Stimulated activated CD4-positive, alpha-beta T cell treated with anti-CD3 and anti-CD28 coated beads, Interleukin-12 subunit alpha, Interleukin-12 subunit beta, amount 100 ng/mL, for 24 hours (primary cell): ENCODE measurements at regions not wholly inside any gene's neighbourhood (a gene's known extent, or its start where the extent isn't known, plus 50 kb on each side); places are given as distances from the start of the nearest gene placed in this dataset.
"Not testable (repeated sequence)": the region's sequence is repeated elsewhere in the genome, so short reads cannot be mapped to it uniquely, and the experiment has no call there.

Experiments
- DNase-seq, 2 experiments: peaks; one replicate each; pipeline ENCODE4 v3.0.0-alpha.2; 2020; ENCODE audit warnings: low read depth in 2 of 2

GRCh38 chr16:8062677-8063076 is 527.6 kb downstream of the TMEM114 start:
- no peak for DNase-seq

- no peak for DNase-seq
Observed at GRCh38 chr16:8055761-8056160, 534.5 kb downstream of the TMEM114 start.

GRCh38 chr16:8053437-8053836 is 536.9 kb downstream of the TMEM114 start:
- DNase-seq, result no peak

GRCh38 chr16:8048433-8048832 is 541.9 kb downstream of the TMEM114 start:
- no peak for DNase-seq

GRCh38 chr16:8047736-8048135 is 542.6 kb downstream of the TMEM114 start:
- no peak for DNase-seq

- no peak for DNase-seq
Observed at GRCh38 chr16:8044796-8045195, 545.5 kb downstream of the TMEM114 start.

- DNase-seq, result no peak
Observed at GRCh38 chr16:8032406-8032805, 557.9 kb downstream of the TMEM114 start.

GRCh38 chr16:8030004-8030403 is 560.3 kb downstream of the TMEM114 start:
- not testable (repeated sequence) for DNase-seq

GRCh38 chr16:8026450-8026849 is 563.9 kb downstream of the TMEM114 start:
- no peak for DNase-seq

- no peak for DNase-seq
Observed at GRCh38 chr16:8023326-8023725, 567.0 kb downstream of the TMEM114 start.

- no peak for DNase-seq
Observed at GRCh38 chr16:8005096-8005860, 585.0 kb downstream of the TMEM114 start.

- no peak for DNase-seq
Observed at GRCh38 chr16:7998789-7999453, 591.4 kb downstream of the TMEM114 start.

- DNase-seq, result no peak
Observed at GRCh38 chr16:7997966-7998365, 592.3 kb downstream of the TMEM114 start.

GRCh38 chr16:7992616-7993015 is 597.7 kb downstream of the TMEM114 start:
- no peak for DNase-seq

GRCh38 chr16:7990626-7991260 is 599.6 kb downstream of the TMEM114 start:
- no peak for DNase-seq

GRCh38 chr16:7983676-7984075 is 606.6 kb downstream of the TMEM114 start:
- DNase-seq, result no peak

GRCh38 chr16:7980133-7980483 is 610.2 kb downstream of the TMEM114 start:
- no peak for DNase-seq

GRCh38 chr16:7979448-7980132 is 610.7 kb downstream of the TMEM114 start:
- DNase-seq, result no peak

GRCh38 chr16:7976563-7976962 is 613.7 kb downstream of the TMEM114 start:
- DNase-seq, result no peak

GRCh38 chr16:7976125-7976524 is 614.2 kb downstream of the TMEM114 start:
- no peak for DNase-seq

GRCh38 chr16:7967996-7968509 is 622.3 kb downstream of the TMEM114 start:
- DNase-seq, result no peak

- no peak for DNase-seq
Observed at GRCh38 chr16:7964744-7965143, 625.6 kb downstream of the TMEM114 start.
